HEK293 (cell line): ENCODE measurements at regions not wholly inside any gene's neighbourhood (a gene's known extent, or its start where the extent isn't known, plus 50 kb on each side); places are given as distances from the start of the nearest gene placed in this dataset.

Experiments
- CTCF ChIA-PET: fragments of 350-600 bp; formaldehyde crosslinking; extraction: SDS; loops from one replicate; lab custom pipeline; 2021; ENCODE audit warnings: antibody characterized with exemption; lab: Yijun Ruan, JAX
- POLR2A ChIA-PET: fragments of 300-600 bp; formaldehyde crosslinking; extraction: SDS; loops from one replicate; lab custom pipeline; 2020; ENCODE audit warnings: antibody characterized with exemption, inconsistent platforms; lab: Yijun Ruan, JAX
- H3K27ac ChIP-seq: fragments of 200-500 bp; sonication (Bioruptor generic); 2 replicates; pipeline ENCODE4 v1.5.1; 2014; ENCODE audit warnings: low read depth, low read length, control low read depth, inconsistent platforms; ENCODE audit errors: extremely low read depth
- H3K36me3 ChIP-seq, 2 experiments: fragments of 200-500 bp in 1 of 2; sonication (Bioruptor generic) in 1 of 2; 1 replicate in 1 of 2; 2 replicates in 1 of 2; pipeline ENCODE4 v1.5.1; 2014 to 2017; ENCODE audit warnings: inconsistent platforms in 2 of 2, low read length in 2 of 2; ENCODE audit not compliant: control insufficient read depth in 2 of 2, insufficient read depth in 1 of 2
- H3K4me1 ChIP-seq: fragments of 200-500 bp; sonication (Bioruptor generic); 2 replicates; pipeline ENCODE4 v1.5.1; 2014; ENCODE audit warnings: mild to moderate bottlenecking, low read length, inconsistent platforms; ENCODE audit not compliant: control insufficient read depth, insufficient read depth
- H3K4me3 ChIP-seq: 2 replicates; pipeline ENCODE4 v1.5.1; 2011; ENCODE audit warnings: low read depth, mild to moderate bottlenecking, control low read depth, low read length, moderate library complexity
- H3K9me3 ChIP-seq: fragments of 200-500 bp; sonication (Bioruptor generic); 2 replicates; pipeline ENCODE4 v1.5.1; 2014; ENCODE audit warnings: low read depth, low read length, inconsistent platforms; ENCODE audit not compliant: control insufficient read depth, insufficient read depth
- ATF2 ChIP-seq: fragments of 450-650 bp; formaldehyde crosslinking; IDR thresholded peaks from 2 replicates; pipeline ENCODE4 v1.5.1; 2016; ENCODE audit warnings: missing biosample characterization, missing genetic modification characterization, low read depth
- FEZF1 ChIP-seq: fragments of 450-650 bp; formaldehyde crosslinking; IDR thresholded peaks from 2 replicates; pipeline ENCODE4 v1.5.1; 2016; ENCODE audit warnings: missing biosample characterization, missing genetic modification characterization
- IKZF3 ChIP-seq: fragments of 450-650 bp; IDR thresholded peaks from 2 replicates; pipeline ENCODE4 v1.5.0; 2018; ENCODE audit warnings: missing biosample characterization, mild to moderate bottlenecking, missing genetic modification characterization, moderate library complexity
- KLF10 ChIP-seq: fragments of 450-650 bp; IDR thresholded peaks from 2 replicates; pipeline ENCODE4 v1.5.1; 2018; ENCODE audit warnings: missing biosample characterization, mild to moderate bottlenecking, missing genetic modification characterization
- PBX3 ChIP-seq: sonication (generic); formaldehyde crosslinking; IDR thresholded peaks from 2 replicates; pipeline ENCODE4 v1.8.1; 2022; ENCODE audit warnings: mild to moderate bottlenecking, moderate library complexity, missing genetic modification reagents
- SCRT2 ChIP-seq: fragments of 450-650 bp; formaldehyde crosslinking; IDR thresholded peaks from 2 replicates; pipeline ENCODE4 v1.5.1; 2016; ENCODE audit warnings: missing biosample characterization, missing genetic modification characterization
- SP7 ChIP-seq: fragments of 450-650 bp; formaldehyde crosslinking; IDR thresholded peaks from 2 replicates; pipeline ENCODE4 v1.5.1; 2016; ENCODE audit warnings: missing biosample characterization, missing genetic modification characterization
- ZBTB17 ChIP-seq: fragments of 450-650 bp; formaldehyde crosslinking; IDR thresholded peaks from 2 replicates; pipeline ENCODE4 v1.5.1; 2016; ENCODE audit warnings: missing biosample characterization, missing genetic modification characterization
- ZBTB48 ChIP-seq: fragments of 450-650 bp; formaldehyde crosslinking; IDR thresholded peaks from 2 replicates; pipeline ENCODE4 v1.5.1; 2016; ENCODE audit warnings: missing biosample characterization, missing genetic modification characterization
- ZNF140 ChIP-seq: fragments of 450-650 bp; formaldehyde crosslinking; IDR thresholded peaks from 2 replicates; pipeline ENCODE4 v1.5.1; 2016; ENCODE audit warnings: missing biosample characterization, missing genetic modification characterization
- ZNF146 ChIP-seq: fragments of 450-650 bp; formaldehyde crosslinking; IDR thresholded peaks from 2 replicates; pipeline ENCODE4 v1.5.1; 2016; ENCODE audit warnings: missing biosample characterization, missing genetic modification characterization
- ZNF157 ChIP-seq: fragments of 450-650 bp; formaldehyde crosslinking; IDR thresholded peaks from 2 replicates; pipeline ENCODE4 v1.5.1; 2016; ENCODE audit warnings: missing biosample characterization, missing genetic modification characterization
- ZNF354C ChIP-seq: fragments of 450-650 bp; formaldehyde crosslinking; IDR thresholded peaks from 2 replicates; pipeline ENCODE4 v1.5.1; 2016; ENCODE audit warnings: missing biosample characterization, missing genetic modification characterization, low read depth, borderline replicate concordance
- ZNF391 ChIP-seq: fragments of 450-650 bp; formaldehyde crosslinking; IDR thresholded peaks from 2 replicates; pipeline ENCODE4 v1.5.1; 2016; ENCODE audit warnings: low read depth, missing biosample characterization, missing genetic modification characterization, borderline replicate concordance
- ZNF416 ChIP-seq: fragments of 450-650 bp; formaldehyde crosslinking; IDR thresholded peaks from 2 replicates; pipeline ENCODE4 v1.5.1; 2016; ENCODE audit warnings: missing biosample characterization, missing genetic modification characterization
- ZNF513 ChIP-seq: fragments of 450-650 bp; IDR thresholded peaks from 2 replicates; pipeline ENCODE4 v1.5.1; 2018; ENCODE audit warnings: missing biosample characterization, missing genetic modification characterization
- ZNF518A ChIP-seq: fragments of 450-650 bp; formaldehyde crosslinking; conservative IDR thresholded peaks from 2 replicates; pipeline ENCODE4 v1.5.1; 2016; ENCODE audit warnings: low read depth, missing biosample characterization, missing genetic modification characterization
- ZNF548 ChIP-seq: fragments of 450-650 bp; formaldehyde crosslinking; IDR thresholded peaks from 2 replicates; pipeline ENCODE4 v1.5.1; 2016; ENCODE audit warnings: missing biosample characterization, missing genetic modification characterization
- ZNF596 ChIP-seq: fragments of 450-650 bp; IDR thresholded peaks from 2 replicates; pipeline ENCODE4 v1.5.0; 2018; ENCODE audit warnings: missing biosample characterization, mild to moderate bottlenecking, missing genetic modification characterization, moderate library complexity
- ZNF670 ChIP-seq: fragments of 450-650 bp; formaldehyde crosslinking; IDR thresholded peaks from 2 replicates; pipeline ENCODE4 v1.5.1; 2016; ENCODE audit warnings: missing biosample characterization, missing genetic modification characterization, low read depth
- ZNF768 ChIP-seq: fragments of 450-650 bp; formaldehyde crosslinking; IDR thresholded peaks from 2 replicates; pipeline ENCODE4 v1.5.1; 2018; ENCODE audit warnings: missing biosample characterization, mild to moderate bottlenecking, missing genetic modification characterization
- ZNF792 ChIP-seq: fragments of 450-650 bp; formaldehyde crosslinking; IDR thresholded peaks from 2 replicates; pipeline ENCODE4 v1.5.1; 2016; ENCODE audit warnings: missing biosample characterization, missing genetic modification characterization
- ZNF830 ChIP-seq: fragments of 450-650 bp; IDR thresholded peaks from 2 replicates; pipeline ENCODE4 v1.5.0; 2018; ENCODE audit warnings: missing biosample characterization, missing genetic modification characterization, low read depth, mild to moderate bottlenecking, moderate library complexity
- ZSCAN18 ChIP-seq: fragments of 450-650 bp; formaldehyde crosslinking; IDR thresholded peaks from 2 replicates; pipeline ENCODE4 v1.5.1; 2016; ENCODE audit warnings: missing biosample characterization, missing genetic modification characterization

- POLR2A ChIA-PET: interaction anchor here (1.1 kb wide), 1 partner anchor 15 kb away, joined by 3 read pairs; no protein-coding TSS in a partner anchor
- Histone ChIP-seq H3K27ac (no peak overlapping the region; the same call in 1 of the 2 replicates), H3K4me1 (peaks cover 30% of the 10 kb centered on the region), H3K4me3 (no peak overlapping the region), H3K36me3 (no peaks in the 10 kb centered on the region), H3K9me3 (no peaks in the 10 kb centered on the region)
- TF ChIP-seq SCRT2 (tag by site-specific recombination) (no peak), ZSCAN18 (tag by site-specific recombination) (no peak), PBX3 (no peak), IKZF3 (tag by site-specific recombination) (no peak), ZNF768 (tag by site-specific recombination) (no peak), ZNF513 (tag by site-specific recombination) (no peak), FEZF1 (tag by site-specific recombination) (no peak), KLF10 (tag by site-specific recombination) (no peak), ZNF792 (tag by site-specific recombination) (no peak), ZNF548 (tag by site-specific recombination) (no peak), ZNF140 (tag by site-specific recombination) (no peak), ZNF830 (tag by site-specific recombination) (no peak), ZNF354C (tag by site-specific recombination) (no peak), ZNF157 (no peak), ZNF416 (tag by site-specific recombination) (no peak), ZBTB17 (tag by site-specific recombination) (no peak), ZNF670 (tag by site-specific recombination) (no peak), ZBTB48 (tag by site-specific recombination) (no peak), ZNF146 (tag by site-specific recombination) (no peak)
- CTCF ChIA-PET: interaction anchor here (0.7 to 1.5 kb wide), 4 partner anchors 12 to 115 kb away, joined by 3 to 5 read pairs (median 4); no protein-coding TSS in a partner anchor
Observed at GRCh38 chrX:13373027-13373426, 53.2 kb upstream of the ATXN3L start.

- no peak overlapping the region for H3K27ac ChIP-seq
- no peak overlapping the region for H3K4me3 ChIP-seq
- ChIA-PET POLR2A (interaction anchor here (1.1 kb wide), 1 partner anchor 16 kb away, joined by 3 read pairs; no protein-coding TSS in a partner anchor), CTCF (interaction anchor here (0.7 to 1.5 kb wide), 3 partner anchors 76 to 426 kb away, joined by 3 to 5 read pairs (median 4); no protein-coding TSS in a partner anchor)
- H3K9me3 ChIP-seq: no peaks in the 10 kb centered on the region
- H3K36me3 ChIP-seq: no peaks in the 10 kb centered on the region
- peaks cover 27% of the 10 kb centered on the region for H3K4me1 ChIP-seq
- no peak for TF ChIP-seq ZBTB48 (tag by site-specific recombination)
- no peak for TF ChIP-seq ATF2 (tag by site-specific recombination)
- no peak for TF ChIP-seq ZNF596 (tag by site-specific recombination)
- TF ChIP-seq SP7: no peak
- TF ChIP-seq ZNF391: no peak
- TF ChIP-seq ZNF518A (tag by site-specific recombination): no peak
- no peak for TF ChIP-seq SCRT2 (tag by site-specific recombination)
Observed at GRCh38 chrX:13372203-13372980, 52.5 kb upstream of the ATXN3L start.
